NCI-H1417 treated with DMSO at 0.1 percent for 48 hours (cell line): ENCODE measurements at regions not wholly inside any gene's neighbourhood (a gene's known extent, or its start where the extent isn't known, plus 50 kb on each side); places are given as distances from the start of the nearest gene placed in this dataset.
"Not testable (repeated sequence)": the region's sequence is repeated elsewhere in the genome, so short reads cannot be mapped to it uniquely, and the experiment has no call there.

Experiments
- DNase-seq: peaks from one replicate; lab custom pipeline; 2025; lab: John Stamatoyannopoulos, UW

DNA sequence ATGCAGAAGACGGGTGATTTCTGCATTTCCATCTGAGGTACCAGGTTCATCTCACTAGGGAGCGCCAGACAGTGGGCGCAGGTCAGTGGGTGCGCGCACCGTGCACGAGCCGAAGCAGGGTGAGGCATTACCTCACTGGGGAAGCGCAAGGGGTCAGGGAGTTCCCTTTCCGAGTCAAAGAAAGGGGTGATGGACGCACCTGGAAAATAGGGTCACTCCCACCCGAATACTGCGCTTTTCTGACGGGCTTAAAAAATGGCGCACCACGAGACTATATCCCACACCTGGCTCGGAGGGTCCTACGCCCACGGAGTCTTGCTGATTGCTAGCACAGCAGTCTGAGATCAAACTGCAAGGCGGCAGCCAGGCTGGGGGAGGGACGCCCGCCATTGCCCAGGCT is 1246.0 kb upstream of the PABPC4L start:
- not testable (repeated sequence) for DNase-seq

DNA sequence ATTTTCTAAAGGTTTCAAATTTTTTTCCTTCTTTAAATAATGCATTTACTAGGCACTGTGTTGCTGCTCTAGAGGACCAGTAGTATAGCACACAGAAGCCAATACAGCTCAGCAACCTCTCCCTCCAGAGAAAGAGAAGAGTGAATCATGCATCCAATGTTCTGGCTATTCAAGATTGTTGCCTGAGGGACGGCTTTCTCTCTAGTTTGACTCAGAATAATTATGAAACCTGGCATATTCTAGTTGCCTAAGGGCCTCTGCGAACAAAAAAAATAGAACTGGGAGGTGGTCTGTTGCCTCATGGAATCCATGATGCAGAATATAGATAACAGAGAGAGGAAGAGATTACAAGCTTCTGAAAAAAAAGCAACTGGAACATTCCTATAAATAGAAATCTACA is 1233.3 kb upstream of the PABPC4L start:
- DNase-seq, result no peak

DNA sequence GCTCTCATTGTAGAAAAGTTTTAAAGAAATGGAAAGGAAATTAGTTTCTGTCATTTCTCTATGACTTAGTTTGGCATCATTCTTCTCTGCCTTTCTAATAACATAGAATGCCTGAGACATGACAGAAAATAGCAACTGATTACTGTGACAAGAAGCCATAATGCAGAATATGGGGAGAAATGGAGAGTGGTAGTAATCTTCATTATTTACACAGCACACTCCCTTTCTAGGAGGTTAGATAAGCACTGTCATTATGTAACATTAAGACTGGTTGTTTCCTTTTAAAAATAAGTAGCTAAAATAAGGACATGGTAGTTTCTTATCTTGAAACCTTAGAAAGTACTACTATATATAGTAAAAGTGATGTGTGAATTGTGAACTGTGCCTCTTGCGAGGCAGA is 1227.9 kb upstream of the PABPC4L start:
- DNase-seq, result no peak

DNA sequence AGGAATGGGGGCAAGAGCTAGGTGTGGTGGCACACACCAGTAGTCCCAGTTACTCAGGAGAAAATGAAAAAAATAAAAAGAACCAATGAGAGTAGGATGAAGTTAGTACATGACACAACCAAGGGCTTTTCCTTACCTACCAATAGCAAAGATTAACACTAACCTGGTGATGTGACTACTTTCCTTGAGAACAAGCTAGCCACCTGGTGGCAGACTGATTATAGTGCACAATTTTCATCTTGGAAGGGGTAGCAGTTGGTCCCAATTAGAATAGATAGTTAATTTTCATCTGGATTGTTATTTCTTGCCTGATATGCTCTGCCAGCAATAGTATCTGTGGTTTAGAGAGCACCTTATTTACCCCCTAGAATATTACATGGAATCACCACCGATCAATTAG is 1216.8 kb upstream of the PABPC4L start:
- no peak for DNase-seq

DNA sequence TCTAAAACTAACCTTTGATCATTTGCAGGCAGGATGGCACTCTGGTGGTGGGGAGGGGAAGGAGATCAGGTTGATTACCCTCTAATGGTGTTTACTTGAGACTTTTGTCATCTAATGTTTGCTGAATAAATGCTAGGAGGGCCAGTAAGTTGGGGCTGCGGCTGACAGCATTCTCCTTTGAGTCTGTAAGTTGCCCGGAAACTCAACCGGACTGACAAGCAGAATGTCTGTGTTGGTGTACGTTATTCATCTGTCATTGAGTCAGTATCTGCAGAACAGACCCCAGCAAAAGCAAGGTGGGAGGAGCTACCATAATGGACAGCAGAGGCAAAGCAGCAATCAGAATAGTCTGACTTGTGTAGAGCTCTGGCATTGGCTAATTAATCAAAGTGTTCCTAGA is 1210.6 kb upstream of the PABPC4L start:
- no peak for DNase-seq

DNA sequence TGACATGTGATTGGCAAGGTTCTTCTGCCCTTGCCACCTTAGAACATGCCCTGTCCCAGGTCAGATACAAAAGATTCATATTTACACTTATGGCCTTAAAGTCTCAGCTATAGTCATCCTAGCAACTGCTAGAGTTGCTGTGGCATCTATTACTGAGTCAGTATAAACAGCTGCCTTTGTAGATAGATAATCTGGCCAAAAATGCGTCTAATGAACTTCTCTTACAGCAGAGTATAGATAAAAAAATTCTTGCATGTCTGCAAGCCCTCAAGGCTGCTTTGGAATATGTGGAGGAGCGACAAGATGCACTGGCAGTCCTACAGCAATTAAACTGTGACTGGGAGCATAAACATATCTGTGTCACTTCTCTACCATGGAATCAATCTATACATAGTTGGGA is 1209.7 kb upstream of the PABPC4L start:
- no peak for DNase-seq

DNA sequence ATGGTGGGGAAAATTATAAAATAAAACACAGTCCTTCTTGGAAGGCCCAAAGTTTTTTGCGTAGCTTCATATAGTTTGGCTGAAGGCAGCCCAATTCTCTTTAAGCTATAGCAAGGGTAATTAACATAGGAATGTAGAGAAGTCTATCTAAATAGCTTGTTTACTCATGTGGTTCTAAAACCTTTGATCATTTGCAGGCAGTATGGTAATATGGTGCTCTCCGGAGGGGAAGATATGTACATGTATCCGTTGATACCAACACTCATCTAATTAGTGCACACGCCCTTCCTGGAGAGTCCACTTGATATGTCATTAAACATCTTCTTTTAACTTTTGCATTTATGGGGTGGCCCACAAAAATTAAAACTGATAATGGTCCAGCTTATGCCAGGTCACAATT is 1207.7 kb upstream of the PABPC4L start:
- DNase-seq, result not testable (repeated sequence)

DNA sequence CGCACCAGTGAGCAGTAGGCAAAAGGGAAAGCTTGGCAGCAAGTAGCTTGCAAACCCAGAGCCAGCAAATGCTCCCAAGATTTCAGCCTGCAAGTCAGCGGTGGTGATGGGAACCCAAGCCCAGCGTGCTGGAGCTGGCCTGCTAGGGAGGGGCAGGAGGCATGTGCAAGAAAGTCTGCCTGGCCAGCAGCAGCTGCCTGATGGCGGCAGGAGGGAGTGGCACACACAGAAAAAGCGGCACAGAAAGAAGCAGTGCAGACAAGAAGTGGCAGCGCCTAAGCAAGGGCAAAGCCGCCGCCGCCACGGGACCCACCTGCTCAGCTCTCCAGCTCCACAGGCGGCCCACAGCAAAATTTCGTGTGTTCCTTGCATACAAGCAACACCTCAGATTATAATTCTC is 1206.5 kb upstream of the PABPC4L start:
- no peak for DNase-seq

DNA sequence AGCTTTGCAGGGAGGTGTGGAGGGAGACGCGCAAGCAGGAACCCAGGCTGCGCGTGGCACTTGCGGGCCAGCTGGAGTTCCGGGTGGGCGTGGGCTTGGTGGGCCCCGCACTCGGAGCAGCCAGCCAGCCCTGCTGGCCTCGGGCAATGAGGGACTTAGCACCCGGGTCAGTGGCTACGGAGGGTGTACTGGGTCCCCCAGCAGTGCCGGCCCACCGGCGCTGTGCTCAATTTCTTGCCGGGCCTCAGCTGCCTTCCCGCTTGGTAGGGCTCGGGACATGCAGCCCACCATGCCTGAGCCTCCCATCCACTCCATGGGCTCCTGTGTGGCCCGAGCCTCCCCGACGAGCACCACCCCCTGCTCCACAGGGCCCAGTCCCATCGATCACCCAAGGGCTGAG is 1205.0 kb upstream of the PABPC4L start:
- not testable (repeated sequence) for DNase-seq

DNA sequence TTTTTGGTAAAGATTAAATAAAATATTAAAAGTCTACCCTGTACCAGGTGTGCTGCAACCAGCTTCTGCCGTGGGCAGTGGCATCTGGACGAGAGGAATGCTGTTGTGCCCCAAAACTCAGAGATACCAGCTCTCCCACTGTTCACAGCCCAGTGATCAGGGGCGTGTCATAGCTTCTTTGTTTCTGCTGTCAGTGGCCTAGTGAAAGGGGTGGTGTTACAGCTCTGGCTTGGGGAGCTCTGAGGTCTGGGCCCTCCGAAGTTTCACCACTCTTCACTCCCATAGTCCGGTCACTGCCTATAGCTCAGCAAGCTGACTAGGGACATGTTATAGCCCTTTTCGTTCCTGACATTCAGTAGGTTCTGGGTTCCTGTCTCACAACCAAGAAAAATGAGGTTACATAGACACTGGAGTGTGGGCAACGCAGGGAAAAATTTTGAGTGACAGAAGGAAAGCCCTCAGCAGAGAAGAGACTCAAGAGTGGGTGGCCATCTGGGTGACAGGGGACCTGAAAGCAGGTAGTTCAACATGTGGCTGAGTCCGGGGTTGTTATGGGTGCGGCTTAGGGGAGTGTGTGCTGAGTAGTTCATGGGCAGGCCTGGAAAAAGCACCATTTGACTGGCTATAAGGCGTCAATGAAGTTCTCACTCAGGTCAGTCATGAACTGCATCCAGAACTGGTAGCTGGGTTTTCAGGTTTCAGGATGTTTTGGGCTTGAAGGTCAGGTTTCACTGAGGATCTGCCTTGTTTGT is 1184.4 kb upstream of the PABPC4L start:
- DNase-seq, result no peak

DNA sequence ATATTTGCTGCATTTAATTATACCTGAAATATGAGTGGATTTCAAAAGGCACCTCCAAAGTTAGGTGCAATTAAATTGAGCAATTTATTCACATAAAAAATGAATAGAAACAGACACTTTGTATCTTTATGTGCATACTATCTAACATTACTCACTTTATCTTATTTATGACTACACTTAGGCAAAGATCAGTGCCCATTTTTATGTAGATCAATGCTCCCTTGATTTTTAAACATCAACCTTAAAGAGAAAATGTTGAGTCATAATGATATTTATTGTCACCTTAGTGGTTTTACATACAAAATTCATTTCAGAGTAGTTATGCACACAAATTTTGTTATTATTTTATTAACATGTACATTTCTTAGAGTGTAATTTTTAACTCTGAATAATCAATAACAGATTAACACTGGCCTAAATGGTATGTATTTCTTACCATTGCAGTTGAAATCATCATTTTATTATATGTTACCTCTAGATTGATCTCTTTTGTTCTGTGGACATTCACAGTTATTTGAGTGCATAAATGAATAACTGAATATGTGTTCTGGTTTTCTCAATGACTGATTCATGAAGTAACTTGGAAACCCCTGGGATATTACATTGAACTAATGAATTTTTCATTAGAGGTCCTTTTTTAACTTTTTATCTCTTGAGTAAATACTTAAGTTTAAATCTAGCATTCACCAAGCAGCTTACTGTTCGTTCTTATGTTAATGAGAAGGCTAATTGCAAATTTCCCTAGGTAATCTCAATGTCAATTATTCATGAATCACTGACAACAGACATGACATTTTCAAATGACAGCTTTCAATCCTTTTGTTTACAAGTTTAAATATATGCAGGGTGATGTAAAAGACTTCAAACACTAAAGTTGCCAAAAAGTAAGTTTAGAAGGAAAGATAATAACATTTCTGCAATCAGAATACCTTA is 1182.0 kb upstream of the PABPC4L start:
- no peak for DNase-seq

DNA sequence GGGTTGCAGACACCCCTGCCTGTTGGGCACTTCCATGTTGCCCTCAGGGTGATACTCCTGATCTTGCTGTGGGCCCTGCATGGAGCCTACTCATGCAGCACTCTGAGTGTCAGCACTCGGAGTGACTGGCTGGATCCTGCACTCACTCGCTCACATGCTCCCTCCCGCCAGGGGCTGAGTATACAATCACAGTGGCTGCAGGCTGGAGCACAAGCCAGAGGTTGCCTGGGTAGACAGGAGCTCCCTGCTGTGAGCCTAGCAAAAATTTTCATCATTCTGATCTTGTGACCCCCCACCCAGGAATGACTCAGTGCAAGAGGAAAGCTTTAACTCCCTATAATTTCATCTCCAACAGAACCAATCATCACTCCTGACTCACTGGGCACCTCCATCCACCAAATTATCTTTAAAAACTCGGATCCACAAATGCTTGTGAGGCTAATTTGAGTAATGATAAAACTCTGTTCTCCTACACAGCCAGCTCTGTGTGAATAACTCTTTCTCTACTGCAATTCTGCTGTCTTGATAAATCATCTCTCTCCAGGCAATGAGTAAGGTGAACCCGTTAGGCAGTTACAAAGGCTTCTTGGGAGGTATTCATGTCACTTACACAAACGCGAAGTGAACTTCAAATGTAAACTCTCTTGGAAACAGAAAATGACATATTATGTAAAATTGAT is 1180.8 kb upstream of the PABPC4L start:
- DNase-seq, result no peak

DNA sequence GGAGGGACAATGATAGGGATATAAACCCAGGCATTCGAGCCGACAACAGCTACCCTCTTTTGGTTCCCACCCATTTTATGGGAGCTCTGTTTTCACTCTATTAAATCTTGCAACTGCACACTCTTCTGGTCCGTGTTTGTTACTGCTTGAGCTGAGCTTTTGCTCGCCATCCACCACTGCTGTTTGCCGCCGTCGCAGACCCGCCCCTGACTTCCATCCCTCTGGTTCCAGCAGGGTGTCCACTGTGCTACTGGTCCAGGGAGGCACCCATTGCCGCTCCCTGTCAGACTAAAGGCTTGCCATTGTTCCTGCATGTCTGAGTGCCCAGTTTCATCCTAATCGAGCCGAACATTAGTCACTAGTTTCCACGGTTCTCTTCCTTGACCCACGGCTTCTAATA is 1170.5 kb upstream of the PABPC4L start:
- DNase-seq, result no peak

DNA sequence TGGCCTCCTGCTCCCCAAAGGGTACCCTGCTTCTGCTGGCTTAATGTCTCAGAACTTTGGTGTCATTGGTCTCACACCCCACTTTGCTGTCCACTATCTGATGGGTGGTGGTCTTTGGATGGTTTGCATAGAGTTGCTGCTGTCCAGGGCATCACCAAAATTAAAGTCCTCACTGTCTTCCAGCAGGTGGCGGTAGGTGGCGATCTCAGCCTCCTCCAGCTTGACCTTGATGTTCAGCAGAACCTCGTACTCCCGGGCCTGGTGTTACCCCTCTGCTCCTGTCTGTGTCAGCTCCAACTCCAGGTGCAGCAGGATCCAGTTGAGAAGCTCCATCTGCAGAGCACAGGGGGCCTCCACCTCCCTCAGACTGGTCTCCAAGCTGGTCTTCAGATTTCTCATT is 1169.5 kb upstream of the PABPC4L start:
- no peak for DNase-seq

DNA sequence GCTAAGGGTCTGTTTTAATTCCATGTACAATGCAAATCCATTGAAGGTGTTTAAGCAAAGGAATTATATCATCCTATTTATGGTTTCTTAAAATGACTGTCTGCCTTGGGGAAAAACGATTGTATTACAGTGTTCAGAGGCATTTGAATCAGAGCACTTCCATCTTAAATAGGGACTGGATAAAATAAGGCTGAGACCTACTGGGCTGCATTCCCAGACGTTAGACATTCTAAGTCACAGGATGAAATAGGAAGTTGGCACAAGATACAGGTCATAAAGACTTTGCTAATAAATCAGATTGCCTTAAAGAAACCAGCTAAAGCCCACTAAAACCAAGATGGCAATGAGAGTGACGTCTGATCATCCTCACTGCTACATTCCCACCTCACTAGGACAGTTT is 1167.2 kb upstream of the PABPC4L start:
- DNase-seq, result no peak

DNA sequence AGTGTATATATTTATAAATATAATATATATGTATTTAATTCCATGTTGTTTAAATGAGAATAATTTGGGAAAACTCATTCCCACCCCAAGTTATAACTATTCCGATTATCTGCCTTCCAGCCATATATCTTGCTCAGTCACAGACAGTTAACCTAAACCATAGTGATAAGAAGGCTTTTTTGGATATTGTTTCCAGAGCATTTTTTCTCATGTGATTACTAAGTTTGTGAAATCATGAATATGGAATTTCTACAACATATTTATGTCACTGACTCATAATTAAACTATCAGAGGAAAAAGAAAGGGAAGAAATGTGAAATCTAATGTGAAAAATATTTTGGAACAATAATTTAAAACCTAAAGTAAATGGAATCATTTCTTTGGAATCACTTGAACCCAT is 1163.5 kb upstream of the PABPC4L start:
- DNase-seq, result no peak

DNA sequence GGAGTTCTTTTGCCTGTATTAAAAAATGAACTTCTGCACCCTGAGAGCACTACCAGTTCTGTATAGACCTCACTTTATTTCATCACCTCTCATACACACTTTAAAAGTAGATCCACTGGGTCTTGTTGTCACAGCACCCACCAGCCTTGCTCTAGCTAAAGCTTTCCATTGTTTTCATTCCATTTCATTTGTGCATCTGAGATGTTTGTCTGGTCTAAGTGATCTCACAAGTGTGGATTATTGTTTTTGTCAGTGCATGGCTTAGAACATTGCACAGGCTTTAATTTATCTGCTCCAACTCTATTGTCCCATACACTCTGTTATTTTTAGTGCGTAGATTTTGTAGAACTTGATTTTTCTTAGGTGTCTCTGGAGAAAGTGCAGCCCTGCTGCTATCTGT is 1157.5 kb upstream of the PABPC4L start:
- no peak for DNase-seq

DNA sequence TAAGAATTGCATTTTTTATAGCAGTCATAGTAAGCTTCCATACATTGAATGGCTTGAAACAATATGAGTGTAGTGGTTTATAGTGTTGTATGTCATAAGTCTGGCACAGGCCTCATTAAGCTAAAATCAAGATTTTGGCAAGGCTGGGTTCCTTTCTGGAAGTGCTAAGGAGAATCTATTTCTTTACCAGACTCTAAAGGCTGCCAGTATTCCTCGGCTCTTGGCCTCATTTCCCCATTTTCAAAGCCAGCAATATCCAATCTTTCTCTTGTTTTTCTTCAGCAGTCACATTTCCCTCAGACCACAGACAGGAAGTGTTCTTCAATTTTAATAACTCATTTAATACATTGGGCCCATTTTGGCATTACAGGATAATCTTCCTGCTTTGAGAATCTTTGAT is 1155.5 kb upstream of the PABPC4L start:
- DNase-seq, result no peak

DNA sequence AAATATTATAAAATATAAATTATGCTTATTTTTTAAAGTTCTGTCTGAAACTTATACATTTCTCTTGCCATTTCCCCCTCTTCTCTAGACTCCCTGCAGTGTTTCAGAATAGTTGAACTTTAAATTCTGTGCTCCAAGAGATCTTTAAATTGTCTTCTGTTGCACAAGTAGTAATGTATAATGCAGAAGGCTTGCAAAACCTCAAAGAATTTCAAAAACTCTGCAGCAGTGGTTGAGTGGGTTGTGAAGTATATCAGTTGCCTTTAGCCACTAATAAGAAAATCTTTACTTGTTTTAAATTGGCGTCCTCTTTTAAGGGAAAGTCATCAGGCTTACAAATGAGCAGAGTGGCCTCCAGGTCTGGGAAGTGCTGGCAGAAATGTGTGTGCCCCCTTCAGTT is 1153.3 kb upstream of the PABPC4L start:
- no peak for DNase-seq

DNA sequence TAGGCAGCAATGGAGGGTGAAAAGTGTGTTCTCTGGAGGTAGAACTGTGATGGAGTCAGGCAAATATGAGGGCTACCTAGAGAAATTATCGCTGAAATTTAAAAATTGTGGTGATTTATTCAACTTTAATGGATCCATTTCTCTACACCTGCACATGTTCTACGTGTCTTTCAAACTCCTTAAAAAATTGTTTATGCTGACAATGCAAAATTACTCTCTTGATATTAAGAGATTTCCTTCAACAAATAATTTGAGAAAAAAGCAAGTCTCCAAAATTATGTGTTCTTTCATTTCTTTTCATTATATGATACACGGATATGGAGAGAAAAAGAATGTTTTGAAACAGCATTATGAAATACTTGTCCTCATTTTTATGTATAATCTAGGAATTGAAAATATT is 1151.4 kb upstream of the PABPC4L start:
- DNase-seq, result no peak

DNA sequence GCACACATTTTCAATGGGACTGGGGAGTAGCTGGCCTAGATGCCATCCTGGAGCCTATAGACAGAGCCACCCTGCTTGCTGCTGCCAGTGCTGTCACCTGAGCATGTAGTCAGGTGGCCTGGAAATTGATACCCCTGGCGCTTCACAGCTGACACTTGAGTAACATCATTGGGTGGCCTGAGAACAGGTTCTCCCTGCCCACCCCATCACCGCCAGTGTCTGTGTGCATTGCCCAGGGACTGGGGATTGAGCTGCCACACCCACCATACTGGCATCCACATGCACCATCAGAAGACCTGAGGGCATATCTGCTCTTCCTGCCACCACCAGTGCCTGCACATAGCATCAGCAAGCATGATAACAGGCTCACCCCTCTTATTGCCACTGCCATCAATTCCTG is 1142.9 kb upstream of the PABPC4L start:
- no peak for DNase-seq

DNA sequence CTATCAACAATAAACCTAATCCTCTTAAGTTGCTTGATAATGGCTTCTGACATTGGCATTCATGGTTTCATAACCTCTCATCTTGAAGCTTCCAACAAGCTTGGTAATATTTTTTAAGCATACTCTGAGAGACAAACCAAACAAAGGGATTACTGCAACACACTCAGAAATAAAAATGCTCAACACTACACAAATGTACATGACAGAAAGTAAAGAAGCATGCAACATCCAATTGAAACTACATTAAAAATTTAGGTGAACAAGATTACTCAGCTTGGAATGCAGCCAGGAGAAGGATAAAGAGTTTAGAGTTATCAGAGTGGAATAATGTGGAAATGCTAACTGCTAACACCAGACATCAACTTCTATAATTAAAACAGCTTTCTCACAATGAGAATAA is 1136.6 kb upstream of the PABPC4L start:
- DNase-seq, result no peak

DNA sequence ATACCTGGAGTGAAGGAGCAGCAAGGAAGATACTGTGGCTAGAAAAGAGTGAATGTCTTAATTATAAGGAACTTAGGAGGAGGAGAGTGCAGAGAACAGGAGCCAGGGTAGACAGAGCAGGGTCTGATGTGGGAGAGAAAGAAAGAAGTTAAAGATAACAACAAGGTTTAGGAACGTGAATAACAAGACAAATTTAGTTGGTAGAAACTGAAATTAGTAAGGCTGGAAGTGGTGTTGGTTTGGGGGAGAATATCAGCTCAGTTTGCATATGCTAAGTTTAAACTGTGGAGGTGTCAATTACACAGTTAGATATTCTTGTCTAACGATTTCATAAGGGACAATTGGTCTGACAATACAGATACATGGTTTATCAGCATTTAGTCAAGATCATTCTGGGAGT is 1123.7 kb upstream of the PABPC4L start:
- DNase-seq, result no peak
